NCI-H1105 (cell line): ENCODE measurements at regions not wholly inside any gene's neighbourhood (a gene's known extent, or its start where the extent isn't known, plus 50 kb on each side); places are given as distances from the start of the nearest gene placed in this dataset.
"Not testable (repeated sequence)": the region's sequence is repeated elsewhere in the genome, so short reads cannot be mapped to it uniquely, and the experiment has no call there.

ENCODE experiments used
- DNase-seq: peaks from one replicate; lab custom pipeline; 2025; lab: John Stamatoyannopoulos, UW

DNA sequence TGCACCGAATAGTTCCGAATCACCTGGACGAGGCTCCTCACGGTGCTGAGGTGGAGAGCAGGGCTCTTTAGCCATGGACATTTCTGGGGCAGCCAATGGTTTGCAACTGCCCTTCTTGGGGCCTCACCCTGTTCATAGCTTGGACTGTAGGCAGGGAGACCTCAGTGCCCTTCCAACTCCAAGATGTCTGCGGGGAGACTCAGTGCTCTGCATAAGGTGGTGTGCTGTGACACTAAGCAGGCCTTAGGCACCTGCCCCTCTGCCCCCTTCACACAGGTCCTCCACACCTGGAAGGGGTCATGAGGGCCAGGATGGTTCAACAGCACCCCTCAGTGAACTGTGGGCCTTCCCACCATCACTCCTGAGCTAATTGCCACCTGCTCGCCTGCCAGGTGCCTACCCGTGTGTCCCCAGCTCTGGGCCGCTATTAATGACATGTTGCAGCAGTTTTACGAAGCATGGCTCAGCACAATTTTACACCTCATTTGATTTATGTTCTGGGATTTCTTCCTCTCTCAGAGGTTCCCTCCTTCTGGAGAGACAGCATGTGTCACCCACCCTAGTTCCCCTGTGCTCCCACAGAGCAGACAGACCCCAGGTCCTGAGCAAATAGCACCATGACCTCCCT lies 101.2 kb upstream of the SMAD3 start:
- no peak for DNase-seq

- DNase-seq = no peak
Measured at GRCh38 chr15:66964791-66965190, 100.6 kb upstream of the SMAD3 start.

GRCh38 chr15:66965201-66965900 lies 100.1 kb upstream of the SMAD3 start:
- no peak for DNase-seq

DNA sequence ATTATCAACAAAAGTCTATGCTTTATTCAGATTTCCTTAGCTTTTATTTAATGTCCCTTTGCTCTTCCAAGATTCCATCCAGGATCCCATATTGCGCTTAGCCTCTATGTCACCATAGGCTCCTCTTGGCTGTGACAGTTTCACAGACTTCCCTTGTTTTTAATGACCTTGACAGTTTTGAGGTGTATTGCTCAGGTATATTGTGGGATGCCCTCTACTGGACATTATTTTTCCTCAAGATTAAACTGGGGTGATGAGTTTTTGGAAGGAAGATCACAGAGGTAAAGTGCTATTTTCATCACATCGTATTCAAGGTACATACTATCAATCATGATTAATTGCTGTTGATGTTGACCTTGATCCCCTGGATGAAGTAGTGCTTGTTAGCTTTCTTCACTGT lies 99.1 kb upstream of the SMAD3 start:
- DNase-seq = no peak

DNA sequence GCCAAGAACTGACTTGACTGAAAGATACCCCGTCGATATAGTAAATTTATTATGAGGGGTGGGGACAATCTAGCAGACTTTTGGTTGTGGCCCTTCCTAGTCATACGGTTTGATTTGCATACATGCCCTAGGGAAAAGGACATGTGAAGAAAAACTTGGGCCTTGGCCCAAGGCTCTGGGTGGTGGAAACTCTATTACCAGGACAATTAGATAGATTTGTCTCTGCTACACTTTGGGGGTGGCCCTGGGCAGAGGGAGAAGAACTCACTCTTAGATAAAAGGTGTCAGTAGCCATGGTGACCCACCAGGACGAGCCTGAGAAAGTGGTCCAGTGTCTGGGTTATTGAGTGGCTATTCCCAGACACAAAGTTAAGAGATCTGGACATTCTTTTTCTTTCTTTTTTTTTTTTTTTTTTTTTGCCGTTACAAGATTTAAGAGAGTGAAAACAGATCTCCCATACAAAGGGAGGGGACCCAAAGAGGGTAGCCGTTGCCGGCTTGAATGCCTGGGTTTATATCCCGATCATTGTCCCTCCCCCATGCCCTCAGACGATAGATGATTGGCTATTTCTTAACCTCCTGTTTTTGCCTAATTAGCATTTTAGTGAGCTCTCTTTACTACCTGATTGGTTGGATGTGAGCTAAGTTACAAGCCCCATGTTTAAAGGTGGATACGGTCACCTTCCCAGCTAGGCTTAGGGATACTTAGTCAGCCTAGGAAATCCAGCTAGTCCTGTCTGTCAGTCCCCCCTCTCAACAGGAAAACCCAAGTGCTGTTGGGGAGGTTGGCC lies 96.4 kb upstream of the SMAD3 start:
- no peak for DNase-seq

DNA sequence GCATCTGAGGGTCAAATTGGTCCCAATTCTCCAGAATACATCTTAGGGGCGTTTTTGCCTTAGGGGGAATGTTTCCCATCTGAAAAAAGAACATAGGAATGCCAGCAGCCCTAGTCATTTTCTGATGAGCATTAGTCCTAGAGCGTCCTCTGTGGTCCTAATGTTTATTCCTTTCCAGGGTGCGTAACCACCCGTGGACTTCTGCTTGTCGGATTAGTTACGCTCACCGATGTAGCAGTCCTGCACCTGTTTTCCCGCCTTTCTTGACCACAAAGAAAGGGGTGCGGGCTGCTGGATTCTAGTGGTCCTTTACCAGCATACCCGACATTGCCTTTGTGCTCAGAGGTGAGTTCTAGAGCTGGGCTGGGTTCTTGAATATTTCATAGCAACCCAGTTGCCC lies 91.3 kb upstream of the SMAD3 start:
- not testable (repeated sequence) for DNase-seq

DNA sequence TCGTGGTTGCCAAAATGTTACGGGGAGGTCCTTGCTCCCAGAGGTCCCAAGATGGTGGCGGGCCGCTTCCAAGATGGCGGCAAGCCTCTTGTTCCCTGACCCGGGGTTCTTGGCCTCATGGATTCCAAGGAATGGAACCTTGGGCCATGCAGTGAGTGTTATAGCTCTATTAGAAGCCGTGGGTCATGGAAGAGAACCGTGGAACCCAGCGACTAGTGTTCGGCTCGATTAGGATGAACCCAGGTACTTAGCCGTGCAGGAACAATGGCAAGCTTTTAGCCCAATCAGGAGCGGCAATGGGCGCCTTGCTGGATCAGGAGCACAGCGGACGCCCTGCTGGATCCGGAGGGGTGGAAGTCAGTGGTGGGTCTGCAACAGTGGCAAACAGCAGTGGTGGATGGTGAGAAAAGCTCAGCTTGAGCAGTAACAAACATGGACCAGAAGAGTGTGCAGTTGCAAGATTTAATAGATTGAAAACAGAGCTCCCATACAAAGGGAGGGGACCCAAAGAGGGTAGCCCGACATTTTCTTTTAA lies 89.2 kb upstream of the SMAD3 start:
- not testable (repeated sequence) for DNase-seq

GRCh38 chr15:66980326-66980725 lies 85.1 kb upstream of the SMAD3 start:
- DNase-seq = not testable (repeated sequence)

- DNase-seq = no peak
Measured at GRCh38 chr15:66981771-66982170, 83.6 kb upstream of the SMAD3 start.

- no peak for DNase-seq
Measured at GRCh38 chr15:66982250-66982649, 83.2 kb upstream of the SMAD3 start.

- DNase-seq = no peak
Measured at GRCh38 chr15:66982816-66983215, 82.6 kb upstream of the SMAD3 start.

- DNase-seq = no peak
Measured at GRCh38 chr15:66985653-66986052, 79.7 kb upstream of the SMAD3 start.

DNA sequence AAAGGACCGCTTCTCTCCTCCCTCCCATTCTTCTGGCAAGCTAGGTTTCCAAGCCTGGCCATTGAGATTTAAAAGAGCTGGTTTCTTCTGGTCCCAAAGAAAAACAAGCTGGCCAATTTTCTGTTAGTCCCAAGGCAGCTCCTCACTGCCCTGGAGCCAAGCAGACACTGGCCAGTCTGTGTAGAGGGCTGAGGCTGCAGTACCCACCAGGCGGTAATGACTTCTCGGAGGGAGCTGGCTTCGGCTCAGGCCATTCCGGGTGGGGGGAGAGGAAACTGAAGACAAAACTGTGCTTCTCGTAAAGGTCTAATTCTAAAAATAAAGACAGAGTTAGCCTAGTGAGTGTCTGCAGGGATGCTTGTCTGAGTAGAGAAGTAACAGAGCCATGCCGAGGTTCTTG lies 78.5 kb upstream of the SMAD3 start:
- DNase-seq = no peak

DNA sequence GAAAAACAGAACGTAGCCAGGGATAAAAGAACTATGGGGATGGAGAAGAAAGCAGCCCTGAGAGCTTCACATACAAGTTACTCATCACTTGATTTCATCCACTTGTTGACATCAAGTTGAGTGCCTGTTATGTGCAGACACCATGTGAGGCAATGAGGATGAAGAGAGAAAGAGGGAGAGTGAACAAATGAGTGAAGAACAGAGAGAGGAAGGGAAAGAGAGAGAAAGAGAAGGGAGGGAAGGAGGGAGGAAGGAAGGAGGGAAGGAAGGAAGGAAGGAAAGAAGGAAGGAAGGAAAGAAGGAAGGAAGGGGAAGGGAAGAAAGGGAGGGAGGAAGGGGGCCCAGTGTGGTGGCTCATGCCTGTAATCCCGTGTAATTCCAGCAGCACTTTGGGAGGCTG lies 72.3 kb upstream of the SMAD3 start:
- DNase-seq = no peak

GRCh38 chr15:66993874-66994696 lies 71.3 kb upstream of the SMAD3 start:
- DNase-seq = no peak

GRCh38 chr15:66994927-66995656 lies 70.3 kb upstream of the SMAD3 start:
- no peak for DNase-seq

GRCh38 chr15:66996094-66996493 lies 69.3 kb upstream of the SMAD3 start:
- no peak for DNase-seq

GRCh38 chr15:66997212-66997611 lies 68.2 kb upstream of the SMAD3 start:
- no peak for DNase-seq

- not testable (repeated sequence) for DNase-seq
Measured at GRCh38 chr15:66998234-66998633, 67.2 kb upstream of the SMAD3 start.

- no peak for DNase-seq
Measured at GRCh38 chr15:66999046-66999968, 66.1 kb upstream of the SMAD3 start.
